ENCODE measurements at regions not wholly inside any gene's neighbourhood (a gene's known extent, or its start where the extent isn't known, plus 50 kb on each side); places are given as distances from the start of the nearest gene placed in this dataset.

DNA sequence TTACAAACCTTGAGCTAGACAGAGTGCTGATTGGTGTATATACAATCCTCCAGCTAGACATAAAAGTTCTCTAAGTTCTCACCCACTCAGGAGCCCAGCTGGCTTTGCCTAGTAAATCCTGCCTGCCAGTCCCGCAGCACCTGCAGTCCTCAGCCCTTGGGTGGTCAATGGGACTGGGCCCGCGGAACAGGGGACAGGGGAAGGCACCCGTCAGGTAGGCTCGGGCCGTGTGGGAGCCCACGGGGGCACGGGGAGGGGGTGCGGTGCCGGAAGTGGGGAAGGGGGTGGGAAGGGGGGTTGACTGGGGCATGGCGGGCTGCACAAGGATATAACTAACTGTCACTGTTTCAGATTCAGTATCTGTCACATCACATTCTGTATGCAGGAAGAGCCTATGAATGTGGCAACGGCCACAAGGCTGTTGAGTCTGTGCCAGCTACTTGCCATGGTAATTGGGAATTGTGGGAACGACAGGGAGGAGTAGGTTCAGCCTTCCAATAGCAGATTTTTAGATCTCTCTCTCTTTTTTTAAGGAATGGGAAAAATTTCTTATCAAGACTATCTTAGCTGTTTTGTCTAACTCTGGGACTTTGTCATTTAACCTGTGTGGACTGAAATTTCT lies 205.1 kb upstream of the PLPP4 start:
- 83 to 84% methylated on average over 13 of the region's 13 CpGs for WGBS, 2 donors
- Histone ChIP-seq H3K4me3 (ENCODE audit: low read depth in 1 of 2, low read length in 2 of 2) (no peak overlapping the region), H3K4me1 (ENCODE audit: control insufficient read depth in 2 of 2, insufficient read depth in 2 of 2, low read length in 1 of 2) (no peaks in the 10 kb centered on the region), H3K27me3 (ENCODE audit: control insufficient read depth in 1 of 2, insufficient read depth in 2 of 2, low read length in 2 of 2) (no peaks in the 10 kb centered on the region), H3K27ac (ENCODE audit: low read depth in 2 of 2, low read length in 1 of 2) (no peak overlapping the region), H3K9me3 (ENCODE audit: control insufficient read depth in 2 of 2, insufficient read depth in 1 of 2, low read depth in 1 of 2, low read length in 1 of 2) (no peaks in the 10 kb centered on the region), H3K36me3 (ENCODE audit: control insufficient read depth in 2 of 2, insufficient read depth in 2 of 2, low read length in 1 of 2) (no peaks in the 10 kb centered on the region)

- WGBS, 2 donors = 52 to 63% methylated on average over 3 of the region's 3 CpGs
- H3K36me3 ChIP-seq (ENCODE audit: control insufficient read depth in 2 of 2, insufficient read depth in 2 of 2, low read length in 1 of 2) = no peaks in the 10 kb centered on the region
These were observed 203.9 kb upstream of the PLPP4 start for GRCh38 chr10:120253131-120253530.

DNA sequence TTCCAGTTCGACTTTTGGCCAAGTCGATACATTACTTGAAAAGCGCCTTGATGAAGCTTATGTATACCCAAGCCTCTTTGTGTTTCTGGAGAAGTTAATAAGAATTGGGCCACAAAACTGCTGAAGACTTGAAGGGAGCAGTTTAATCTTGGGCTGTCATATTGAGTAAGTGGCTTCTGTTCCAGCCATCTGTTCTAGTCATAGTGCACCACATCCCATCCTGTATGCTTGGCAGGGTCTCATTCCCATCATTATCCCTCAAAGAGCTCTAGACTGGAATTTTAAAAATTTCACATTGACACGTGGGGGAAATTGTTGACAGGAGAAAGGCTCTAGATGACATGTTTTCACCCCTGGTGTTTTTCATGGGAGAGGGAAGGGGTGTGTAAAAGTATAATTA lies 196.6 kb upstream of the PLPP4 start:
- Histone ChIP-seq H3K36me3 (ENCODE audit: control insufficient read depth in 2 of 2, insufficient read depth in 2 of 2, low read length in 1 of 2) (no peaks in the 10 kb centered on the region), H3K27me3 (ENCODE audit: control insufficient read depth in 1 of 2, insufficient read depth in 2 of 2, low read length in 2 of 2) (no peaks in the 10 kb centered on the region)
- 79 to 82% methylated on average over 4 of the region's 4 CpGs for WGBS, 2 donors

More at GRCh38 chr10:120253131-120253530, 203.9 kb upstream of the PLPP4 start:
- Histone ChIP-seq H3K4me1 (ENCODE audit: control insufficient read depth in 2 of 2, insufficient read depth in 2 of 2, low read length in 1 of 2) (no peaks in the 10 kb centered on the region), H3K4me3 (ENCODE audit: low read depth in 1 of 2, low read length in 2 of 2) (no peak overlapping the region), H3K27ac (ENCODE audit: low read depth in 2 of 2, low read length in 1 of 2) (no peak overlapping the region), H3K27me3 (ENCODE audit: control insufficient read depth in 1 of 2, insufficient read depth in 2 of 2, low read length in 2 of 2) (no peaks in the 10 kb centered on the region), H3K9me3 (ENCODE audit: control insufficient read depth in 2 of 2, insufficient read depth in 1 of 2, low read depth in 1 of 2, low read length in 1 of 2) (no peaks in the 10 kb centered on the region)

GRCh38 chr10:120262857-120263547 lies 194.0 kb upstream of the PLPP4 start:
- H3K36me3 ChIP-seq (ENCODE audit: control insufficient read depth in 2 of 2, insufficient read depth in 2 of 2, low read length in 1 of 2) = no peaks in the 10 kb centered on the region
- 77 to 91% methylated on average over 1 of the region's 1 CpG for WGBS, 2 donors
- no peak overlapping the region for H3K4me3 ChIP-seq (ENCODE audit: low read depth in 1 of 2, low read length in 2 of 2)
- no peaks in the 10 kb centered on the region for H3K9me3 ChIP-seq (ENCODE audit: control insufficient read depth in 2 of 2, insufficient read depth in 1 of 2, low read depth in 1 of 2, low read length in 1 of 2)
- no peaks in the 10 kb centered on the region for H3K27me3 ChIP-seq (ENCODE audit: control insufficient read depth in 1 of 2, insufficient read depth in 2 of 2, low read length in 2 of 2)
- H3K4me1 ChIP-seq (ENCODE audit: control insufficient read depth in 2 of 2, insufficient read depth in 2 of 2, low read length in 1 of 2) = no peaks in the 10 kb centered on the region
- no peak overlapping the region for H3K27ac ChIP-seq (ENCODE audit: low read depth in 2 of 2, low read length in 1 of 2)

More for the DNA sequence above, 196.6 kb upstream of the PLPP4 start:
- Histone ChIP-seq H3K27ac (ENCODE audit: low read depth in 2 of 2, low read length in 1 of 2) (no peak overlapping the region), H3K4me3 (ENCODE audit: low read depth in 1 of 2, low read length in 2 of 2) (no peak overlapping the region), H3K9me3 (ENCODE audit: control insufficient read depth in 2 of 2, insufficient read depth in 1 of 2, low read depth in 1 of 2, low read length in 1 of 2) (no peaks in the 10 kb centered on the region), H3K4me1 (ENCODE audit: control insufficient read depth in 2 of 2, insufficient read depth in 2 of 2, low read length in 1 of 2) (no peaks in the 10 kb centered on the region)

DNA sequence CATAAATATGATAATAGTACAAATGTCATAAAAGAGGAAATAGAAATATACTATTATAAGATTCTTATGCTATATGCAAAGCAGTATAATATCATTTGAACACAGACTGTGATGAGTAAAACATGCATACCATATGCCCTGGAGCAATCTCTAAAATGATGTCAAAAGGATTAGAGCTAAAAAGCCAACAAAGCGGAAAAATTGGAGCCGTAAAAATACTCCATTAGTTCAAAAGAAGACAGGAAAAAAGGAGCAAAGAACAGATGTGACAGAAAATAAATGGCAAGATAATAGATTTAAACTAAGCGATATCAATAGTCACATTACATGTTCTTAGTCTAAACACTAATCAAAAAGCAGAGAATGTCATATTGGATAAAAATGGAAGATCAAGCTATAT lies 191.0 kb upstream of the PLPP4 start:
- Histone ChIP-seq H3K4me3 (ENCODE audit: low read depth in 1 of 2, low read length in 2 of 2) (no peak overlapping the region), H3K9me3 (ENCODE audit: control insufficient read depth in 2 of 2, insufficient read depth in 1 of 2, low read depth in 1 of 2, low read length in 1 of 2) (no peaks in the 10 kb centered on the region), H3K36me3 (ENCODE audit: control insufficient read depth in 2 of 2, insufficient read depth in 2 of 2, low read length in 1 of 2) (no peaks in the 10 kb centered on the region), H3K27ac (ENCODE audit: low read depth in 2 of 2, low read length in 1 of 2) (no peak overlapping the region), H3K4me1 (ENCODE audit: control insufficient read depth in 2 of 2, insufficient read depth in 2 of 2, low read length in 1 of 2) (no peaks in the 10 kb centered on the region), H3K27me3 (ENCODE audit: control insufficient read depth in 1 of 2, insufficient read depth in 2 of 2, low read length in 2 of 2) (no peaks in the 10 kb centered on the region)
- WGBS, 2 donors = 60 to 66% methylated on average over 3 of the region's 3 CpGs

- no peaks in the 10 kb centered on the region for H3K4me1 ChIP-seq (ENCODE audit: control insufficient read depth in 2 of 2, insufficient read depth in 2 of 2, low read length in 1 of 2)
- H3K27me3 ChIP-seq (ENCODE audit: control insufficient read depth in 1 of 2, insufficient read depth in 2 of 2, low read length in 2 of 2) = no peaks in the 10 kb centered on the region
- no peaks in the 10 kb centered on the region for H3K36me3 ChIP-seq (ENCODE audit: control insufficient read depth in 2 of 2, insufficient read depth in 2 of 2, low read length in 1 of 2)
- 46 to 63% methylated on average over 1 of the region's 1 CpG for WGBS, 2 donors
- no peak overlapping the region for H3K27ac ChIP-seq (ENCODE audit: low read depth in 2 of 2, low read length in 1 of 2)
- no peak overlapping the region for H3K4me3 ChIP-seq (ENCODE audit: low read depth in 1 of 2, low read length in 2 of 2)
- H3K9me3 ChIP-seq (ENCODE audit: control insufficient read depth in 2 of 2, insufficient read depth in 1 of 2, low read depth in 1 of 2, low read length in 1 of 2) = no peaks in the 10 kb centered on the region
These were observed 186.1 kb upstream of the PLPP4 start for GRCh38 chr10:120270906-120271305.

GRCh38 chr10:120271696-120272095 lies 185.3 kb upstream of the PLPP4 start:
- H3K36me3 ChIP-seq (ENCODE audit: control insufficient read depth in 2 of 2, insufficient read depth in 2 of 2, low read length in 1 of 2) = no peaks in the 10 kb centered on the region
- H3K9me3 ChIP-seq (ENCODE audit: control insufficient read depth in 2 of 2, insufficient read depth in 1 of 2, low read depth in 1 of 2, low read length in 1 of 2) = no peaks in the 10 kb centered on the region
- no peaks in the 10 kb centered on the region for H3K4me1 ChIP-seq (ENCODE audit: control insufficient read depth in 2 of 2, insufficient read depth in 2 of 2, low read length in 1 of 2)
- H3K27me3 ChIP-seq (ENCODE audit: control insufficient read depth in 1 of 2, insufficient read depth in 2 of 2, low read length in 2 of 2) = no peaks in the 10 kb centered on the region
- H3K4me3 ChIP-seq (ENCODE audit: low read depth in 1 of 2, low read length in 2 of 2) = no peak overlapping the region
- H3K27ac ChIP-seq (ENCODE audit: low read depth in 2 of 2, low read length in 1 of 2) = no peak overlapping the region

- WGBS, 2 donors = 95 to 96% methylated on average over 2 of the region's 2 CpGs
- Histone ChIP-seq H3K36me3 (ENCODE audit: control insufficient read depth in 2 of 2, insufficient read depth in 2 of 2, low read length in 1 of 2) (no peaks in the 10 kb centered on the region), H3K27ac (ENCODE audit: low read depth in 2 of 2, low read length in 1 of 2) (no peak overlapping the region), H3K27me3 (ENCODE audit: control insufficient read depth in 1 of 2, insufficient read depth in 2 of 2, low read length in 2 of 2) (no peaks in the 10 kb centered on the region), H3K4me3 (ENCODE audit: low read depth in 1 of 2, low read length in 2 of 2) (no peak overlapping the region), H3K4me1 (ENCODE audit: control insufficient read depth in 2 of 2, insufficient read depth in 2 of 2, low read length in 1 of 2) (no peaks in the 10 kb centered on the region), H3K9me3 (ENCODE audit: control insufficient read depth in 2 of 2, insufficient read depth in 1 of 2, low read depth in 1 of 2, low read length in 1 of 2) (no peaks in the 10 kb centered on the region)
These were observed 184.7 kb upstream of the PLPP4 start for GRCh38 chr10:120272350-120272749.

GRCh38 chr10:120278069-120278468 lies 179.0 kb upstream of the PLPP4 start:
- no peaks in the 10 kb centered on the region for H3K9me3 ChIP-seq (ENCODE audit: control insufficient read depth in 2 of 2, insufficient read depth in 1 of 2, low read depth in 1 of 2, low read length in 1 of 2)
- no peaks in the 10 kb centered on the region for H3K27me3 ChIP-seq (ENCODE audit: control insufficient read depth in 1 of 2, insufficient read depth in 2 of 2, low read length in 2 of 2)
- no peaks in the 10 kb centered on the region for H3K4me1 ChIP-seq (ENCODE audit: control insufficient read depth in 2 of 2, insufficient read depth in 2 of 2, low read length in 1 of 2)
- no peaks in the 10 kb centered on the region for H3K36me3 ChIP-seq (ENCODE audit: control insufficient read depth in 2 of 2, insufficient read depth in 2 of 2, low read length in 1 of 2)
- no peak overlapping the region for H3K4me3 ChIP-seq (ENCODE audit: low read depth in 1 of 2, low read length in 2 of 2)
- WGBS, 2 donors = 34 to 38% methylated on average over 1 of the region's 1 CpG
- no peak overlapping the region for H3K27ac ChIP-seq (ENCODE audit: low read depth in 2 of 2, low read length in 1 of 2)

- WGBS, 2 donors = 91 to 98% methylated on average over 1 of the region's 1 CpG
- Histone ChIP-seq H3K27me3 (ENCODE audit: control insufficient read depth in 1 of 2, insufficient read depth in 2 of 2, low read length in 2 of 2) (no peaks in the 10 kb centered on the region), H3K36me3 (ENCODE audit: control insufficient read depth in 2 of 2, insufficient read depth in 2 of 2, low read length in 1 of 2) (no peaks in the 10 kb centered on the region), H3K4me1 (ENCODE audit: control insufficient read depth in 2 of 2, insufficient read depth in 2 of 2, low read length in 1 of 2) (no peaks in the 10 kb centered on the region), H3K27ac (ENCODE audit: low read depth in 2 of 2, low read length in 1 of 2) (no peak overlapping the region), H3K9me3 (ENCODE audit: control insufficient read depth in 2 of 2, insufficient read depth in 1 of 2, low read depth in 1 of 2, low read length in 1 of 2) (no peaks in the 10 kb centered on the region), H3K4me3 (ENCODE audit: low read depth in 1 of 2, low read length in 2 of 2) (no peak overlapping the region)
These were observed 177.8 kb upstream of the PLPP4 start for GRCh38 chr10:120279196-120279595.

Measured in esophagus (tissue), 2 donors.